ENCODE measurements at regions not wholly inside any gene's neighbourhood (a gene's known extent, or its start where the extent isn't known, plus 50 kb on each side); places are given as distances from the start of the nearest gene placed in this dataset.

DNA sequence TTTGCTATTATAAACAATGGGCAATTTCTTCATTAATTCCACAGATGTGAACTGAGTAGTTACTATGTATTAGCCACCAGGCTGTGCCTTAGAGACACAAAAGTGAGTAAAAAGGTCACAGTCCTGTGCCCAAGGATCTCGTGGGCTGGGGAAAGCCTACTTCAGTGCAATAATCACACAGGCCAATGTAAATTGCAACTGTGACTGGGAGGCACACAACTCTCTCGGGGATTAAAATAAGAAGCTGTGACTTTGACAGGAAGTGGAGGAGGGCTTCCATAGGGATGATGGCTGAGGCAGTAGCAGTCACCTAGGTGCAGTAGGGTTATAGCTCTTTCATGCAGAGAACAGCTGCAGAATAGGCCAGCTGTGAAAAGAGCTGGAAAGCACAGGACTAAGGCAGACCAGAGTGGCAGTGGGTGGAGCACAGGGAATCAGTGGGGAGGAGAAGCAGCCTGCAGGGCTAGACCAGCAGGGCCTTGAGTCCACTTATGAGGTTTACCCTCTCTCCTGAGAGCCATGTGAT, 121.9 kb downstream of the MAB21L3 start:
- DNase-seq: peak in 2 of 3 experiments; percentile 58 to 74

DNA sequence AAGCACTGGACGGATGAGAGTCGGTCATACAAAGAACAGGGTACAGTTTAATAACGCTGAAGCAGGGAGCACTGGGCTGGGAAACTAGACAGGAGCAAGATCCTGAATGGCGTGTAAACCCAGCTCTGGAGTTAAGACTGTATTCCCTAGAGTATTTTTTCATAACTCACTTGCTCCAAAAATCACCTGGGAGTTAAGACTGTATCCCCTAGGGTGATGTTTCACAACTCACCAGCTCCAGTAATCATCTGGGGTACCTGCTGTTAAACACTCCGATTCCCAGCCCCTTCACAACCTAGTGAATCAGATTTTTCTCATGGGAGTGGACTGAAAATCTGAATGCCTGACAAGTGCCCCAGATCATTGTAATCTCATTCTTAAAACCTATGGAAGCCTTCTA, 123.2 kb downstream of the MAB21L3 start:
- peak in 1 of 3 experiments; percentile 38 for DNase-seq

- DNase-seq: no peak
These were observed 128.7 kb downstream of the MAB21L3 start for GRCh38 chr1:116239916-116240315.

DNA sequence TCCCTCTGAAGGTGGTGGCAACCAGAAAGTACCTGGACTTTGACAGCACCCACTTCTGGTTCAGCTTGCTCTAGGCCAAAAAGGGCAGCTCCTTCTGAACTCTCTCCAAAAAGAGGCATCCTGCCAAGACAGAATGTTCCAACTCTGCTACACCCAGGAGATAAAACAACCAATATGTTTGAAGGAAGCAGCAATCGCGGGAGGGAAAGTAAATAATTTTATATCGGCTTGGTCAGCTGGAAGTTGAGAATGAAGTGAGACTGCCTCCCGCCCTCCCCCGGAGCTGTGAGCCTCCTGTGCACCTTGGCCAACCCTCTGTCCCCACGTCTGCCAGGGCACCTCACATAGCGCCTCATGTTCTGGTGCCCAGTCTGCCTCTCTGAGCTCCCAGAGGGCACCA, 130.3 kb upstream of the ATP1A1 start:
- DNase-seq: no peak

- peak; percentile 3 to 76 (median 29) for DNase-seq
These were observed 129.6 kb upstream of the ATP1A1 start for GRCh38 chr1:116243333-116244054.

DNA sequence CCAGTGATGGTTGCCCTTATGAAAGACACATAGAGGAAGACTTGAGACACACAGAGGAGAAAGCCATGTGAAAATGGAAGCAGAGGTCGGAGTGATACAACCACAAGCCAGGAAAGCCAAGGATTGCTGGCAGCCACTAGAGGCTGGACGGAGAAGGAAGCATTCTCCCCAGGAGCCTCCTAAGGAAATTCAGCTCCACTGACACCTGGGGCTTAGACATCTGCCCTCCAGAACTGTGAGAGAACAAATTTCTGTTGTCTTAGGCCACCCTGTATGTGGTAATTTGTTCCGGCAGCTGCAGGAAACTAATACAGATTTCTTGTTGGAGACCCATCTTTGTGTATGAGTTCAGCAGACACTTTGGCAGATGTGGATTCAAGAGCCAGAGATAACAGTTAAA, 126.9 kb upstream of the ATP1A1 start:
- DNase-seq: no peak

DNA sequence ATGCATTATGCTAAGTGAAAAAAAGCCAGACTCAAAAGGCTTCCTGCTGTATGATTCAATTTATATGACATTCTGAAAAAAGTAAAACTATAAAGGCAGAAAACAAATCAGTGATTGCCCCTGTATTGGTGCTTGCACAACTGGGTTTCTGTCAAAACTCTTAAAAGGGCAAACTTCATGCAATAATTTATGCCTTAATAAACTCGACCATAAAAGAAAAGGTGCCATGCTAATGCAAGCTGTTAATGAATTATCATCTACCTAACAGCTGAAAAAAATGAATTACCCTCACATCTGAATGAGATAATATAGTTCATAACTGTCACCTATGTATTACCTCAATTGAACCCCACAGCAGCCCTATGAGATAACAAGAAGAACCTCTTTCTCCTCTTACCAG, 120.8 kb upstream of the ATP1A1 start:
- no peak for DNase-seq

DNA sequence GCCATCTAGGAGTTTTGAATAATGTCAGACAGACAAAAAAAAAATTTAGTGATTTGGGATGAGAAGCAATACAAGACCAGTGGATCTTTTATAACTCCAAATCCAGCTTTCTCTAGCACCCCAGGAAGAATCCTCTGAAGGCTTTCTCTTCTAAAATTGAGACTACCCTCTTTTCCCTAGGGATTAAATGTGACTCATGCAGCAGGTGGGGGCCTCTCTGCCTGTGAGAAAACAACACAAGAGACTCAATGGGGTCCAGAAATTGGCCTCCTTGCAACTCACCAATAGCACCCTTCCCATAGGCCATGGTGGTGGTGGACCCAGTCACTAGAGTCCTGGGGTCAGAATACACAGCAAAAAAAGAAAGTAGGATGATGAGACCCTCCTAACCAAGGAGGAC, 120.3 kb upstream of the ATP1A1 start:
- DNase-seq: no peak

DNA sequence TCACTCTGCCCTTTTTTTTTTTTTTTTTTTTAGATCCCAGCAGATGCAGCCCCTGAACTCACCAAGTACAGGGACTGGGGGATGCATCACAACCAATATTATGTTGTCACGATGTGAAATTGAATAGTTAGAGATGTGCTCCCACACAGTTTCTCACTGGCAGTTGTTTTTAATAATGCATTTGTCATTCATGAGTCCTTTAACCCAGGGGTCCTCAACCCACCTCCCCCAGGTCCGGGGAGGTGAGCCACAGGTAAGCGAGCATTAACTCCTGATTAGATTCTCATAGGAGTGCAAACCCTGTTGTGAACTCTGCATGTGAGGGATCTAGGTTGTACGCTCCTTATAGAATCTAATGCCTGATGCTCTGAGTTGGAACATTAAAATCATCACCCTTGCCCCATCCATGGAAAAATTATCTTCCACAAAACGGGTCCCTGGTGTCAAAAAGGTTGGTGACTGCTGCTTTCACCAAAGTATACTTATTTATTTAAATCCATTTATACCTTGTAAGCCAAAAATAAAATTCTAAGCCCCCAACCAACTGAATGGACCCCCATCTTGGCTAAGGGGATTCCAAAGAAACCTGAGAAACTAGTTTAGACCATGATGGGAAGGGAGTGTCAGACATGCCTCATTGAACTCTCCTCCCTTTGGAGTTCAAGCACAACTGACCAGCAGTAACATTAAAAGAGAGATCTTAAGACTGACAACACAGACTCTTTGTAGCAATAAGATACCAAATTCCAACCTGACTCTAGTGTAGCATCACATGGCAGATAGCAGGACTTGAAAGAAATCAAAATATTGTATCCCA, 119.3 kb upstream of the ATP1A1 start:
- DNase-seq: no peak

DNA sequence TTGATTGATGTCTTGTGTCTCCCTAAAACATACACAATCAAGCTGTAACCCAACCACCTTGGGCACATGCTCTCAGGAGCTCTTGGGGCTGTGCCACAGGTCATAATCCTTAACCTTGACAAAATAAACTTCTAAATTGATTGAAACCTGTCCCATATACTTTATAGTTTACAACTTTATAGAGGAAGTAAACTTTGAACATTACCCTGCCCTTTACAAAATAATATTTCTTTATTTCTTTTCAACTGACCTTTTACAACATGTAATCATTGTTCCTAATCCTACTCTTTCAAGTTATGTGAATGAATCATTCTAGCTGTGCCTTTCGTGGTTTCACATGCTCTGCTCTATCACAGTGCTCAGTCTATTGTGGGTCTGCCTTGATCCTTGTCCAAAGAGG, 118.3 kb upstream of the ATP1A1 start:
- DNase-seq: no peak

- peak; percentile 34 to 65 (median 35) for DNase-seq
These were observed 117.4 kb upstream of the ATP1A1 start for GRCh38 chr1:116255486-116256285.

DNA sequence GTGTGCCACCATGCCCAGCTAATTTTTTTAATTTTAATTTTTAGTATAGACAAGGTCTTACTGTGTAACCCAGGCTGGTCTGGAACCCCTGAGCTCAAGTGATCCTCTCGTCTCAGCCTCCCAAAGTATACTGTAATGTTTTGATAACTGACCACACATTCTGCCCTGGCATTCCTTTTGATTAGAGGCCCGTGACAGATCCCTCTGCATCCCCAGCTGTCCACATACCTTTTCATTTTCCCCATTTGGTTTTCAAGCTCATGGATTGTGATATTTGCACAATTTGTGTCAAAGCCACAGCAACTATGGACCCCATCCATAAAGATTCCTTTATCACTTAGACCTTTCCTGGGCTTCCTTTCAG, 116.8 kb upstream of the ATP1A1 start:
- DNase-seq: no peak

DNA sequence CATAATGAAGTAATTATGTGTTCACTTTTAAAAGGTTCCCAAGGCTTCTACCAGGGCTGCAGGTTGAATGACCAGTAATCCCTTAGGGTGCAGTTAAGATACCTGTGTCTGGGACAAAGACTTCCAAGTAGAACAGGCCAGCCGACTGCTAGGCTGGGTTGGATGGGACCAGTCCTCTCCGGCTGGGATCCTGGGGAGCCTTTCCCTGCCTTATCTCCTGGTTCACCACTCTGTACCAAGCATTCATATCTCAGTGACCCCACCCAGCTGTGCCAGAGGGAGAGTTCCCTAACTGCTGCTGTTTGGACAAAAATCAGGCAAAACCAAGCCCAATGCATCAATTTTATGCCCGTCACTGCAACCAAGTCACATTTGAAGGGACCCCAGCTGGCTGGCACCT, 116.2 kb upstream of the ATP1A1 start:
- no peak for DNase-seq

- DNase-seq: peak in 1 of 3 experiments; percentile 14
These were observed 115.7 kb upstream of the ATP1A1 start for GRCh38 chr1:116257341-116257767.

DNA sequence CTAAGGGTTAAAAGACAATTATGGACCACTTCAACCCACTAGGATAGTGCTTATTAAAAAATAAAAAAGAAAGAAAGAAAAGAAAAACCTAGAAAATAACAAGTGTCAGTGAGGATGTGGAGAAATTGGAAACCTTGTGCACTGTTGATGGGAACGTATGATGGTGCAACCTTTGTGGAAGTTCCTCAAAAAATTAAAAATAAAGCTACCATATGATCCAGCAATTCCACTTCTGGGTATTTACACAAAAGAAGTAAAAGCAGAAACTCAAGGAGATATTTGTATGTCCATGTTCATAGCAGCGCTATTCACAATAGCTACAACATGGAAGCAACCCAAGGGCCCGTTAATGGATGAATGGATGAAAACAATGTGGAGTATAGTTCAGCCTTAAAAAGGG, 115.2 kb upstream of the ATP1A1 start:
- no peak for DNase-seq

DNA sequence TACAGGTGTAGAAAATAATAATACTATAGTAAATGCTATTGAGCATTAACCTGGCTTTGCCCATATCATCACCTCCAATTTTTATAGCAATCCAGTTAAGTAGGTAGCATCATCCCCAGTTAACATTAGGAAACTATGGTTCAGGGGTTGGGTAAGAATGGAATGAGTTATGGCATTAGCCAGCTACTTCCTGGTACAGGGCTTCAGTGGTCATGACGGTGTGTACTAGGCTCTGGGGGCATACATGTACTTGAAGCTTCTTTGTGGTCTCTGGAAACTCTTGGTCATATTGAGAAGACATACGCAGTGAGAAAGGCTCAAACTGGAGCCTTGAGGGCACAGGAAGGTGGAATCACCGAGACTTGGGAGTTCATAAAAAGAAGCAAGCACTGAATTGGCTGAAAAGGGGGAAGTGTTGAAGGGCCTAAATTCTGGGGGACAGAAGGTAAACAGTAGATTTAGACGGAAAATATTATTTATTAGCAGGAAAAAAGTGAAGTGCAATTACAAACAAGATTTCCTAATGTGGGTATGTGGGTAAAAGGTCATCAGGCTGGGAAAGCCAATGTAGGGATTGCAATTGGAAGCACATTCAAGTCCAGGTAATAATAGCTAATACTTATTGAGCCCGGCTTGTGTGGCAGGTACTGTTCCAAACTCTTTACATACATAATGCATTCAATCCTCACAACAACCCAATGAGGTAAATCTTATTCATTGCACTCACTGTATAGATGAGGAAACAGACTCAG, 114.2 kb upstream of the ATP1A1 start:
- no peak for DNase-seq

DNA sequence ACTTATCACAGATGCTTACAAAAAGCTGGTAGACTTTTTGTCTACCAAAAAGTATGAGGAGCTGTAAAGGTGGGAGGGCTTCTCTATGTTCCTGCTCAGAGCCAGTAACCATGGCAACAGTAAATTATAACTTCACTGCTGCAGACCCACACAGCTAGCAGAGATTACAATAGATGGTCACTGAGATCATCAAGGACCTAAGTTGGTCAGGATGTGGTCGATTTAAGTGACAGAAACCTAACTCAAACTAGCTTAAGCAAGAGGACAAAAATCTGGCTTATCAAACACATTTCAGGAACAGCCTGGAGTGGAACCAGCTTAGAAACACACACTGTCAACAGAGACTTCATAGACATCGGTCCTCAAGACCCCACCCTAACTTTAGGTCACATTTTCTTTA, 113.4 kb upstream of the ATP1A1 start:
- peak in 1 of 3 experiments; percentile 8 for DNase-seq

- DNase-seq: no peak
These were observed 112.9 kb upstream of the ATP1A1 start for GRCh38 chr1:116260115-116260514.

- no peak for DNase-seq
These were observed 112.4 kb upstream of the ATP1A1 start for GRCh38 chr1:116260621-116261020.

GRCh38 chr1:116261227-116261626, 111.8 kb upstream of the ATP1A1 start:
- DNase-seq: no peak

DNA sequence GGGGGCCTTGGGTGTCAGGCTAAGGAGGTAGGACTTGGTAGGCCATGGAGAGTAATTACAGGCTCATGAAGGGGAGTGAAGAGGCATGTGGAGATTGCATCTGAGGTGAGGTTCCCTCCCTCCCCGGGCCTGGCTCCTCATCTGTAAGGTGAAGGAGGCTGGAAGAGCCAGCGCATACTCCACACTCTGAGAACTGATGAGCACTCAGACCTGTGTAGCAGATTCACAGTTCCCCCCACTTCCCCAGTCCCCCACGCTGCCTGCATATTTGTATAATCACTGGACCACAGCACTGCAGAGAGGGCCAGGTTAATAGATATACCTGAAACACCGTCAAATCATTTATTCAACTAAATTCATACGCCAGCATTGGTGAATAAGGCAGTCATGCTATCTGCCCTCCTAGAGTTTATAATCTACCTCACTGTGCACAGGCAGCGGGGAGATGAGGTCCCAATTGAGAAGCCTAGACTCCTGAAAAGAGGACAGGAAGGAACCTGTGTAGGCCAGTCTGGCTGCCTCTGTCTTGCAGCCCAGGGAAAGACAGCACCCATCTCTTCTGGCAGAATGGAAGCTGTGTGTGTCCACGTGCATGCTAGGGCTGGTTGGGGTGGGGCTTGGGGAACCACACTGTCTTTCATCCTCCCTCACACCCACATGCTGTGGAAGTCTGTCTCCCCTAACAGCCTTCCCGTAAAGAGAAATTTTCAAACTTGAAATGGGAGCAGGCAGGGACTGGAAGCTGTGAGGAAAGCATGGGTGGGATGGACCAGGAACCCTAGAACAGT, 110.6 kb upstream of the ATP1A1 start:
- DNase-seq: no peak

DNA sequence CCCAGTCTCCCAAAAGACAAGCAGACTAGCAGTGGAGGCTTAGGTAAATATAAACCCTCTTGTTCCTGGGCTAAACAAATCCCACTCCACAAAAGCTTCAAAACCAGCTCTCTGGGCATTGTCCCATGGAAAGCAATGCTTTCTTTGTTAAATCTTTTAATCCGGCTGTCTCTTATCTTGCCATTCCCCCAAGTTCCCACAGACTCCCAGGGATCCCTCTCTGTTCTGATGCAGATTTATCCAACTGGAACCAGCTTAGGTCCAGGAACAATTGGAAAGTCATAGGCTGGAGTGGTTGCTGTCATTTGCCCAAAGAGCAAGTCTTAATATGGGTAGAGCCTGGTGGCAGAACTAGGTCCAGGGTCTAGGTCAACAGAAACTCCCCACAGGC, 110.1 kb upstream of the ATP1A1 start:
- no peak for DNase-seq

All from NCI-H1417 (cell line).